OCI-LY7 (cell line): ENCODE measurements at regions not wholly inside any gene's neighbourhood (a gene's known extent, or its start where the extent isn't known, plus 50 kb on each side); places are given as distances from the start of the nearest gene placed in this dataset.

ENCODE experiments used
- CTCF ChIP-seq: fragments of 200-600 bp; sonication (generic); conservative IDR thresholded peaks from 2 replicates; pipeline ENCODE4 v1.5.1; 2014; ENCODE audit warnings: mild to moderate bottlenecking, antibody characterized with exemption, low read length, moderate library complexity, mixed read lengths
- EZH2phosphoT487 ChIP-seq: fragments of 200-600 bp; sonication (generic); IDR thresholded peaks from 2 replicates; pipeline ENCODE4 v1.6.1; 2018; ENCODE audit warnings: low read depth, borderline replicate concordance, mild to moderate bottlenecking, mixed run types, antibody characterized with exemption, low read length, moderate library complexity, mixed read lengths

DNA sequence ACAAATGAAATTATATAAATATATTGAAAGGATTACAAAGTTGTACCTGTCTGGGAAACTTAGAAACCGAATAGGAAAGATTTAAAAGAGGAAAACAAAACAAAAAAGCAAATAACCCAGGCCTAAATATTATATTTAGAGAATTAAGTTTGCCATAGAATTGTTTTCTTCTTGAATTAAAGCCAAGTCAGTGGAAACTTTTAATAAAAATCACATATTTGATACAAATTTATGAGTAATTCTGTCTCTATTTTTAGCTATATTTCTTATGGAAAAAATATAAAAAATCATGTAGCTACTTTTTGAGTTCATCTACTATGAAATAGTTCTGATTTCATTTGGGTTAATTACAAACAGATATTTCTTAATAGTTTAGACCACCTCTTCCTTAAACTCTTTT lies 470.2 kb upstream of the HSF2 start:
- TF ChIP-seq CTCF = no peak
- TF ChIP-seq EZH2phosphoT487 = no peak
